GM19372 (cell line): ENCODE measurements at regions not wholly inside any gene's neighbourhood (a gene's known extent, or its start where the extent isn't known, plus 50 kb on each side); places are given as distances from the start of the nearest gene placed in this dataset.

Source experiments
- ATAC-seq: cut with Tn5 transposase; IDR thresholded peaks from one replicate; pipeline ENCODE4 v1.9.1; 2021; ENCODE audit warnings: mild to moderate bottlenecking, low read depth, moderate library complexity; ENCODE audit not compliant: unreplicated experiment

- ATAC-seq = peak; percentile 34
These were observed 136.5 kb downstream of the PJA1 start for GRCh38 chrX:69028761-69029120.

- ATAC-seq = peak; percentile 94
These were observed 137.1 kb downstream of the PJA1 start for GRCh38 chrX:69028006-69028760.

- peak; percentile 41 for ATAC-seq
These were observed 137.9 kb downstream of the PJA1 start for GRCh38 chrX:69027181-69028005.

GRCh38 chrX:69025802-69026301 is 139.4 kb downstream of the PJA1 start:
- no peak for ATAC-seq

GRCh38 chrX:69024931-69025330 is 140.3 kb downstream of the PJA1 start:
- ATAC-seq = no peak

- ATAC-seq = no peak
These were observed 141.0 kb downstream of the PJA1 start for GRCh38 chrX:69024161-69024736.

GRCh38 chrX:69022430-69022829 is 142.8 kb downstream of the PJA1 start:
- no peak for ATAC-seq

GRCh38 chrX:69021141-69021960 is 143.9 kb downstream of the PJA1 start:
- no peak for ATAC-seq

- ATAC-seq = no peak
These were observed 144.9 kb downstream of the PJA1 start for GRCh38 chrX:69020316-69020715.

GRCh38 chrX:69019073-69019890 is 146.0 kb downstream of the PJA1 start:
- ATAC-seq = no peak

GRCh38 chrX:69018416-69019072 is 146.7 kb downstream of the PJA1 start:
- no peak for ATAC-seq

GRCh38 chrX:69016293-69016941 is 148.8 kb downstream of the PJA1 start:
- ATAC-seq = no peak

GRCh38 chrX:69015564-69016292 is 149.5 kb downstream of the PJA1 start:
- ATAC-seq = no peak

- ATAC-seq = no peak
These were observed 150.1 kb downstream of the PJA1 start for GRCh38 chrX:69015156-69015555.

- no peak for ATAC-seq
These were observed 151.1 kb downstream of the PJA1 start for GRCh38 chrX:69014200-69014599.

- ATAC-seq = no peak
These were observed 154.9 kb downstream of the PJA1 start for GRCh38 chrX:69010339-69010738.

GRCh38 chrX:69000877-69001276 is 164.4 kb downstream of the PJA1 start:
- ATAC-seq = no peak

GRCh38 chrX:68999931-69000330 is 165.3 kb downstream of the PJA1 start:
- no peak for ATAC-seq
